ENCODE measurements at regions not wholly inside any gene's neighbourhood (a gene's known extent, or its start where the extent isn't known, plus 50 kb on each side); places are given as distances from the start of the nearest gene placed in this dataset.

GRCh38 chr4:170400361-170400760 is 310.6 kb upstream of the AADAT start:
- H3K27me3 ChIP-seq (ENCODE audit: low read depth, low read length) = no peaks in the 10 kb centered on the region
- no peaks in the 10 kb centered on the region for H3K36me3 ChIP-seq (ENCODE audit: control insufficient read depth in 1 of 2, insufficient read depth in 2 of 2, low read length in 2 of 2)
- no peak overlapping the region for H3K27ac ChIP-seq (ENCODE audit: low read length)
- no peaks in the 10 kb centered on the region for H3K4me1 ChIP-seq (ENCODE audit: control insufficient read depth in 1 of 2, insufficient read depth in 2 of 2, low read length in 2 of 2)
- H3K9me3 ChIP-seq (ENCODE audit: control insufficient read depth in 1 of 2, low read length in 2 of 2) = no peaks in the 10 kb centered on the region
- H3K4me3 ChIP-seq (ENCODE audit: low read depth in 1 of 2, low read length in 2 of 2) = no peak overlapping the region

GRCh38 chr4:170399581-170400293 is 310.0 kb upstream of the AADAT start:
- Histone ChIP-seq H3K27me3 (ENCODE audit: low read depth, low read length) (no peaks in the 10 kb centered on the region), H3K27ac (ENCODE audit: low read length) (no peak overlapping the region), H3K4me1 (ENCODE audit: control insufficient read depth in 1 of 2, insufficient read depth in 2 of 2, low read length in 2 of 2) (no peaks in the 10 kb centered on the region)

GRCh38 chr4:170398218-170398617 is 308.5 kb upstream of the AADAT start:
- H3K4me1 ChIP-seq (ENCODE audit: control insufficient read depth in 1 of 2, insufficient read depth in 2 of 2, low read length in 2 of 2) = no peaks in the 10 kb centered on the region
- no peak overlapping the region for H3K4me3 ChIP-seq (ENCODE audit: low read depth in 1 of 2, low read length in 2 of 2)
- no peak overlapping the region for H3K27ac ChIP-seq (ENCODE audit: low read length)
- H3K9me3 ChIP-seq (ENCODE audit: control insufficient read depth in 1 of 2, low read length in 2 of 2) = no peaks in the 10 kb centered on the region
- H3K36me3 ChIP-seq (ENCODE audit: control insufficient read depth in 1 of 2, insufficient read depth in 2 of 2, low read length in 2 of 2) = no peaks in the 10 kb centered on the region
- H3K27me3 ChIP-seq (ENCODE audit: low read depth, low read length) = no peaks in the 10 kb centered on the region

More at GRCh38 chr4:170399581-170400293, 310.0 kb upstream of the AADAT start:
- Histone ChIP-seq H3K9me3 (ENCODE audit: control insufficient read depth in 1 of 2, low read length in 2 of 2) (no peaks in the 10 kb centered on the region), H3K4me3 (ENCODE audit: low read depth in 1 of 2, low read length in 2 of 2) (no peak overlapping the region), H3K36me3 (ENCODE audit: control insufficient read depth in 1 of 2, insufficient read depth in 2 of 2, low read length in 2 of 2) (no peaks in the 10 kb centered on the region)

- no peaks in the 10 kb centered on the region for H3K4me1 ChIP-seq (ENCODE audit: control insufficient read depth in 1 of 2, insufficient read depth in 2 of 2, low read length in 2 of 2)
- no peaks in the 10 kb centered on the region for H3K36me3 ChIP-seq (ENCODE audit: control insufficient read depth in 1 of 2, insufficient read depth in 2 of 2, low read length in 2 of 2)
- H3K9me3 ChIP-seq (ENCODE audit: control insufficient read depth in 1 of 2, low read length in 2 of 2) = no peaks in the 10 kb centered on the region
- H3K27me3 ChIP-seq (ENCODE audit: low read depth, low read length) = no peaks in the 10 kb centered on the region
- H3K27ac ChIP-seq (ENCODE audit: low read length) = no peak overlapping the region
- no peak overlapping the region for H3K4me3 ChIP-seq (ENCODE audit: low read depth in 1 of 2, low read length in 2 of 2)
These were observed 306.0 kb upstream of the AADAT start for GRCh38 chr4:170395773-170396172.

- no peaks in the 10 kb centered on the region for H3K36me3 ChIP-seq (ENCODE audit: control insufficient read depth in 1 of 2, insufficient read depth in 2 of 2, low read length in 2 of 2)
- H3K4me1 ChIP-seq (ENCODE audit: control insufficient read depth in 1 of 2, insufficient read depth in 2 of 2, low read length in 2 of 2) = no peaks in the 10 kb centered on the region
- no peak overlapping the region for H3K4me3 ChIP-seq (ENCODE audit: low read depth in 1 of 2, low read length in 2 of 2)
- no peaks in the 10 kb centered on the region for H3K9me3 ChIP-seq (ENCODE audit: control insufficient read depth in 1 of 2, low read length in 2 of 2)
- H3K27me3 ChIP-seq (ENCODE audit: low read depth, low read length) = no peaks in the 10 kb centered on the region
- H3K27ac ChIP-seq (ENCODE audit: low read length) = no peak overlapping the region
These were observed 301.4 kb upstream of the AADAT start for GRCh38 chr4:170391066-170391740.

GRCh38 chr4:170389411-170389810 is 299.7 kb upstream of the AADAT start:
- Histone ChIP-seq H3K4me3 (ENCODE audit: low read depth in 1 of 2, low read length in 2 of 2) (no peak overlapping the region), H3K4me1 (ENCODE audit: control insufficient read depth in 1 of 2, insufficient read depth in 2 of 2, low read length in 2 of 2) (no peaks in the 10 kb centered on the region), H3K9me3 (ENCODE audit: control insufficient read depth in 1 of 2, low read length in 2 of 2) (no peaks in the 10 kb centered on the region)

GRCh38 chr4:170388255-170388654 is 298.5 kb upstream of the AADAT start:
- H3K4me3 ChIP-seq (ENCODE audit: low read depth in 1 of 2, low read length in 2 of 2) = no peak overlapping the region
- no peak overlapping the region for H3K27ac ChIP-seq (ENCODE audit: low read length)
- H3K4me1 ChIP-seq (ENCODE audit: control insufficient read depth in 1 of 2, insufficient read depth in 2 of 2, low read length in 2 of 2) = no peaks in the 10 kb centered on the region
- H3K36me3 ChIP-seq (ENCODE audit: control insufficient read depth in 1 of 2, insufficient read depth in 2 of 2, low read length in 2 of 2) = no peaks in the 10 kb centered on the region
- no peaks in the 10 kb centered on the region for H3K27me3 ChIP-seq (ENCODE audit: low read depth, low read length)
- H3K9me3 ChIP-seq (ENCODE audit: control insufficient read depth in 1 of 2, low read length in 2 of 2) = no peaks in the 10 kb centered on the region

More at GRCh38 chr4:170389411-170389810, 299.7 kb upstream of the AADAT start:
- H3K27me3 ChIP-seq (ENCODE audit: low read depth, low read length) = no peaks in the 10 kb centered on the region
- H3K27ac ChIP-seq (ENCODE audit: low read length) = no peak overlapping the region
- H3K36me3 ChIP-seq (ENCODE audit: control insufficient read depth in 1 of 2, insufficient read depth in 2 of 2, low read length in 2 of 2) = no peaks in the 10 kb centered on the region

GRCh38 chr4:170386971-170387370 is 297.2 kb upstream of the AADAT start:
- Histone ChIP-seq H3K27ac (ENCODE audit: low read length) (no peak overlapping the region), H3K9me3 (ENCODE audit: control insufficient read depth in 1 of 2, low read length in 2 of 2) (no peaks in the 10 kb centered on the region), H3K36me3 (ENCODE audit: control insufficient read depth in 1 of 2, insufficient read depth in 2 of 2, low read length in 2 of 2) (no peaks in the 10 kb centered on the region), H3K4me1 (ENCODE audit: control insufficient read depth in 1 of 2, insufficient read depth in 2 of 2, low read length in 2 of 2) (no peaks in the 10 kb centered on the region), H3K4me3 (ENCODE audit: low read depth in 1 of 2, low read length in 2 of 2) (no peak overlapping the region), H3K27me3 (ENCODE audit: low read depth, low read length) (no peaks in the 10 kb centered on the region)

GRCh38 chr4:170386511-170386910 is 296.8 kb upstream of the AADAT start:
- Histone ChIP-seq H3K27ac (ENCODE audit: low read length) (no peak overlapping the region), H3K4me1 (ENCODE audit: control insufficient read depth in 1 of 2, insufficient read depth in 2 of 2, low read length in 2 of 2) (no peaks in the 10 kb centered on the region), H3K9me3 (ENCODE audit: control insufficient read depth in 1 of 2, low read length in 2 of 2) (no peaks in the 10 kb centered on the region), H3K27me3 (ENCODE audit: low read depth, low read length) (no peaks in the 10 kb centered on the region), H3K4me3 (ENCODE audit: low read depth in 1 of 2, low read length in 2 of 2) (no peak overlapping the region), H3K36me3 (ENCODE audit: control insufficient read depth in 1 of 2, insufficient read depth in 2 of 2, low read length in 2 of 2) (no peaks in the 10 kb centered on the region)

GRCh38 chr4:170374770-170375169 is 285.0 kb upstream of the AADAT start:
- no peaks in the 10 kb centered on the region for H3K4me1 ChIP-seq (ENCODE audit: control insufficient read depth in 1 of 2, insufficient read depth in 2 of 2, low read length in 2 of 2)
- peaks cover 4 to 6% of the 10 kb centered on the region in 2 donors for H3K9me3 ChIP-seq (ENCODE audit: control insufficient read depth in 1 of 2, low read length in 2 of 2)

GRCh38 chr4:170348945-170349344 is 259.2 kb upstream of the AADAT start:
- Histone ChIP-seq H3K9me3 (ENCODE audit: control insufficient read depth in 1 of 2, low read length in 2 of 2) (peaks cover 0 to 2% of the 10 kb centered on the region in 2 donors), H3K36me3 (ENCODE audit: control insufficient read depth in 1 of 2, insufficient read depth in 2 of 2, low read length in 2 of 2) (no peaks in the 10 kb centered on the region), H3K27me3 (ENCODE audit: low read depth, low read length) (no peaks in the 10 kb centered on the region), H3K27ac (ENCODE audit: low read length) (no peak overlapping the region), H3K4me3 (ENCODE audit: low read depth in 1 of 2, low read length in 2 of 2) (no peak overlapping the region), H3K4me1 (ENCODE audit: control insufficient read depth in 1 of 2, insufficient read depth in 2 of 2, low read length in 2 of 2) (no peaks in the 10 kb centered on the region)

More at GRCh38 chr4:170374770-170375169, 285.0 kb upstream of the AADAT start:
- no peak overlapping the region for H3K4me3 ChIP-seq (ENCODE audit: low read depth in 1 of 2, low read length in 2 of 2)
- H3K27me3 ChIP-seq (ENCODE audit: low read depth, low read length) = no peaks in the 10 kb centered on the region
- no peaks in the 10 kb centered on the region for H3K36me3 ChIP-seq (ENCODE audit: control insufficient read depth in 1 of 2, insufficient read depth in 2 of 2, low read length in 2 of 2)
- no peak overlapping the region for H3K27ac ChIP-seq (ENCODE audit: low read length)

Data from muscle layer of duodenum (tissue), 2 donors.